ENCODE measurements at regions not wholly inside any gene's neighbourhood (a gene's known extent, or its start where the extent isn't known, plus 50 kb on each side); places are given as distances from the start of the nearest gene placed in this dataset.

DNA sequence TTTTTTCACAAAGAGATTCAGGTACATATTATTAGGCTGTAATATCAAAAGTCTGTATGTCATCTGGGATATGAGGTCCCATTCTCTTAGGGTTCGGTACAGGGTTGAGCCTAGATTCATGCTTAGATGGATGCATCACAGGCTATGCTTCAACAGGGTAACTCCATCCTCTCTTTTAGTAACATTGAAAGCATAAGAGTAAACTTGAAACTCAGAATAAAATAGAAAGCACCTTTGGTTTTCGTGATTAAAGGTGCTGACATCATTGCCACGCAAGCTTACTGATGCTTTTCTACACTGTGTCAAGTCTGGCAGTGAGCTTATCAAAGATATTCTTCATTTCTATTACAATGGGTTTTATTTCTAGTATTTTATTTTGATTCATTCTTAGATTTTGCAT, 419.1 kb upstream of the DSEL start:
- no peak overlapping the region for H3K4me3 ChIP-seq (ENCODE audit: low read depth, low read length)
- TF ChIP-seq, protein P1, sequence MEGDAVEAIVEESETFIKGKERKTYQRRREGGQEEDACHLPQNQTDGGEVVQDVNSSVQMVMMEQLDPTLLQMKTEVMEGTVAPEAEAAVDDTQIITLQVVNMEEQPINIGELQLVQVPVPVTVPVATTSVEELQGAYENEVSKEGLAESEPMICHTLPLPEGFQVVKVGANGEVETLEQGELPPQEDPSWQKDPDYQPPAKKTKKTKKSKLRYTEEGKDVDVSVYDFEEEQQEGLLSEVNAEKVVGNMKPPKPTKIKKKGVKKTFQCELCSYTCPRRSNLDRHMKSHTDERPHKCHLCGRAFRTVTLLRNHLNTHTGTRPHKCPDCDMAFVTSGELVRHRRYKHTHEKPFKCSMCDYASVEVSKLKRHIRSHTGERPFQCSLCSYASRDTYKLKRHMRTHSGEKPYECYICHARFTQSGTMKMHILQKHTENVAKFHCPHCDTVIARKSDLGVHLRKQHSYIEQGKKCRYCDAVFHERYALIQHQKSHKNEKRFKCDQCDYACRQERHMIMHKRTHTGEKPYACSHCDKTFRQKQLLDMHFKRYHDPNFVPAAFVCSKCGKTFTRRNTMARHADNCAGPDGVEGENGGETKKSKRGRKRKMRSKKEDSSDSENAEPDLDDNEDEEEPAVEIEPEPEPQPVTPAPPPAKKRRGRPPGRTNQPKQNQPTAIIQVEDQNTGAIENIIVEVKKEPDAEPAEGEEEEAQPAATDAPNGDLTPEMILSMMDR (IDR thresholded peaks at IDR 0.05; ENCODE audit: low read depth, low read length, missing control alignments) = no peak
- no peak for DNase-seq (ENCODE audit: low read depth)
- in situ Hi-C loops (cut with HindIII; ENCODE audit: low sequenced_read_pairs) = no loop called here

GRCh38 chr18:67933271-67933670, 416.8 kb upstream of the DSEL start:
- DNase-seq (ENCODE audit: low read depth) = no peak
- H3K4me3 ChIP-seq (ENCODE audit: low read depth, low read length) = no peak overlapping the region
- TF ChIP-seq, protein P1 (IDR thresholded peaks at IDR 0.05; ENCODE audit: low read depth, low read length, missing control alignments) = no peak
- in situ Hi-C loops (cut with HindIII; ENCODE audit: low sequenced_read_pairs) = no loop called here

- H3K4me3 ChIP-seq (ENCODE audit: low read depth, low read length) = no peak overlapping the region
- TF ChIP-seq, protein P1 (IDR thresholded peaks at IDR 0.05; ENCODE audit: low read depth, low read length, missing control alignments) = no peak
- no peak for DNase-seq (ENCODE audit: low read depth)
- in situ Hi-C loops (cut with HindIII; ENCODE audit: low sequenced_read_pairs) = no loop called here
Measured at GRCh38 chr18:67932271-67932670, 415.8 kb upstream of the DSEL start.

GRCh38 chr18:67926929-67927864, 410.7 kb upstream of the DSEL start:
- no peak for DNase-seq (ENCODE audit: low read depth)
- H3K4me3 ChIP-seq (ENCODE audit: low read depth, low read length) = no peak overlapping the region
- TF ChIP-seq, protein P1 (IDR thresholded peaks at IDR 0.05; ENCODE audit: low read depth, low read length, missing control alignments) = no peak
- in situ Hi-C loops (cut with HindIII; ENCODE audit: low sequenced_read_pairs) = no loop called here

GRCh38 chr18:67924656-67925055, 408.1 kb upstream of the DSEL start:
- DNase-seq (ENCODE audit: low read depth) = no peak
- H3K4me3 ChIP-seq (ENCODE audit: low read depth, low read length) = no peak overlapping the region
- TF ChIP-seq, protein P1 (IDR thresholded peaks at IDR 0.05; ENCODE audit: low read depth, low read length, missing control alignments) = no peak
- in situ Hi-C loops (cut with HindIII; ENCODE audit: low sequenced_read_pairs) = no loop called here

DNA sequence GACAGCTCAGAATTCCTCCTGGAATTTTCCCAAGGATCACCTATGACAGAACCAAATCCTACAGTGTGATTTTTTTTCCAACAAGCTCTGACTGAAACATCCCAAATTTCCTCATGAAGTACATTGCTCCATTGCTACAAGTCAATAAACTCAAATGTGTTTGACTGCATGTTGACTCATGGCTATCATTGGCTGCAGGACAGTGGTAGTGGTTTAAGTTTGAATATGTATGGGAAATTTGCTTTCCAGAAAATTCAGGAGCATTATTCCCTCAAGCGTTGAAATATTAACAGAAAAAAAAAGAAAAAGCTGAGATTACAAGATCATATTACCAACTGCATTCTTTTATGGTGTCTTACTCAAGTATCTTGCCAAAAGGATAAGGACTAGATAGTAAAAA, 402.8 kb upstream of the DSEL start:
- DNase-seq (ENCODE audit: low read depth) = peak; percentile 4
- TF ChIP-seq, protein P1 (IDR thresholded peaks at IDR 0.05; ENCODE audit: low read depth, low read length, missing control alignments) = no peak
- in situ Hi-C loops (cut with HindIII; ENCODE audit: low sequenced_read_pairs) = no loop called here
- no peak overlapping the region for H3K4me3 ChIP-seq (ENCODE audit: low read depth, low read length)

Data from astrocyte of the cerebellum (primary cell).